GM12801 (cell line): ENCODE measurements at regions not wholly inside any gene's neighbourhood (a gene's known extent, or its start where the extent isn't known, plus 50 kb on each side); places are given as distances from the start of the nearest gene placed in this dataset.

Experiments
- TF ChIP-seq, protein P1 (sequence below): IDR thresholded peaks from one replicate; pipeline ENCODE4 v1.5.1; 2011; ENCODE audit warnings: control low read depth; ENCODE audit not compliant: insufficient read length; ENCODE audit errors: extremely low read depth

DNA sequence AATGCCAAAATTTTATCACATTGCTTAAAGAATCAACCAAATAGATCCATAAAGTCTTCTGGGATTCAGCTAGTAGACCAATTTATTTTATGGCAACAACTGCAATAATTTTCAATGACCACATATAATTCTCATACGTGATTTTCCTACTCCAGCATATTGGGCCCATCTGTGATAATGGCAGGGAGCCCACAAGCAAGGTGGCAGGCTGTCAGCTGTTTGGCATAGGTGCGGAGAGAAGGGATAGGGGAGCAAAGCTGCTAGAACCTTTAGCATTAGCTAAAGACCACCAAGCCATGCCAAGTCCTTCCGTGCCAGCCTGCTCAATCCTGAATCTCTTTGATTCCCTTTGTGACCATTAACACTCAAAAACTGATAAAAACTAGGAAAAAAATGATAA, 721.2 kb downstream of the XPNPEP1 start:
- TF ChIP-seq, protein P1, sequence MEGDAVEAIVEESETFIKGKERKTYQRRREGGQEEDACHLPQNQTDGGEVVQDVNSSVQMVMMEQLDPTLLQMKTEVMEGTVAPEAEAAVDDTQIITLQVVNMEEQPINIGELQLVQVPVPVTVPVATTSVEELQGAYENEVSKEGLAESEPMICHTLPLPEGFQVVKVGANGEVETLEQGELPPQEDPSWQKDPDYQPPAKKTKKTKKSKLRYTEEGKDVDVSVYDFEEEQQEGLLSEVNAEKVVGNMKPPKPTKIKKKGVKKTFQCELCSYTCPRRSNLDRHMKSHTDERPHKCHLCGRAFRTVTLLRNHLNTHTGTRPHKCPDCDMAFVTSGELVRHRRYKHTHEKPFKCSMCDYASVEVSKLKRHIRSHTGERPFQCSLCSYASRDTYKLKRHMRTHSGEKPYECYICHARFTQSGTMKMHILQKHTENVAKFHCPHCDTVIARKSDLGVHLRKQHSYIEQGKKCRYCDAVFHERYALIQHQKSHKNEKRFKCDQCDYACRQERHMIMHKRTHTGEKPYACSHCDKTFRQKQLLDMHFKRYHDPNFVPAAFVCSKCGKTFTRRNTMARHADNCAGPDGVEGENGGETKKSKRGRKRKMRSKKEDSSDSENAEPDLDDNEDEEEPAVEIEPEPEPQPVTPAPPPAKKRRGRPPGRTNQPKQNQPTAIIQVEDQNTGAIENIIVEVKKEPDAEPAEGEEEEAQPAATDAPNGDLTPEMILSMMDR, result no peak

- TF ChIP-seq, protein P1, result no peak
These were observed 722.7 kb downstream of the XPNPEP1 start for GRCh38 chr10:109200646-109201045.

GRCh38 chr10:109191823-109192222, 731.5 kb downstream of the XPNPEP1 start:
- TF ChIP-seq, protein P1, result no peak

DNA sequence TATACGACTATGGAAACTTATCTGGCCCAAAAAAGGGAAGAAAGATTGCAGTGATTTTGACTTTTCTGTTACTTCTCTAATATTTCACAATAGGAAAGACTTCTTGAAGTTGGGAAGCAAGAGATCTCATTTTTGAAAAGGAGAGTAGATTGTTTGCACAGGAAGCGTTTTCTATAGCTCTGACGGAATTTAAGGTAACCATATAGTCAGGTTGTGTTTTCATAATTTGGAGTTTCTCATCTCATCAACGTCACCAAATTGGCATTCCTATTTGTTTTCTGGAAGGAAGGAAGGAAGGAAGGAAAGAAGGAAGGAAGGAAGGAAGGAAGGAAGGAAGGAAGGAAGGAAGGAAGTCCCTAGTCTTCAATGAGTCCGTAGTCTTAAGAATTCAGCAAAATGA, 732.0 kb downstream of the XPNPEP1 start:
- TF ChIP-seq, protein P1, result no peak

GRCh38 chr10:109187677-109188076, 735.6 kb downstream of the XPNPEP1 start:
- TF ChIP-seq, protein P1, result no peak

DNA sequence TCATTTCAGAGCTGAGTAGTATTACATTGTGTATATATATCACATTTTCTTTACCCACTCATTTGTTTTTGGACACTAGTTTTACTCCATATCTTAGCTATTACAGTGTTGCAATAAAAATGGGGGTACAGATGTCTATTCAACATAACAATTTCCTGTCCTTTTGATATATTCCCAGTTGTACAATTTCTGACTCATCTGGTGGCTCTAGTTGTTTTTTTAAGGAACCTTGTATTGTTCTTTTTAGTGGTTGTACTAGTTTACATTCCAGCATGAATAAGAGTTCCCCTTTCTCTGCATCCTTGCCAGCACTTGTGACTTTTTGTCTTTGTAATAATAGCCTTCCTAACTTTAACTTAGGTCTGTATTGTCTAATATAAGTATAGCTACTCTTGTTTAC, 739.9 kb downstream of the XPNPEP1 start:
- TF ChIP-seq, protein P1, result no peak

- TF ChIP-seq, protein P1, result no peak
These were observed 744.7 kb downstream of the XPNPEP1 start for GRCh38 chr10:109178591-109178990.

DNA sequence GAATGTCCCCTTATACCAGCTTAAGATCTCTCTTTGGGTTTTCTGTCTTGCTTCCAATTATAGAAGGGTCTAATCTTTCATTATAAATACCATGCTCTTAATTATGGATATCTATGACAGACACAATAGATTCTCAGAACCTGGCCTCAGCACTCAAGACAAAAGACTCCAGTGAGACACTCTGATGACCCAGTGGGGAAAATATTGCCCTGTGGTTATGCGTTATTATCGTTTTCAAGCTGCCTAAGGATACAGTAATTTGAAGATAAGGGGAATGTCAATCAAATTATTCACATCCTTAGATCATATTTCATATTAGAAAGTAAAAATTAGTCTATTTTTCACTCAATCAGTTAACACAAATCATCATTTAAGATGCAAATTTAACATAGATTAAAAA, 748.8 kb downstream of the XPNPEP1 start:
- TF ChIP-seq, protein P1, result no peak
